ENCODE measurements at regions not wholly inside any gene's neighbourhood (a gene's known extent, or its start where the extent isn't known, plus 50 kb on each side); places are given as distances from the start of the nearest gene placed in this dataset.

DNA sequence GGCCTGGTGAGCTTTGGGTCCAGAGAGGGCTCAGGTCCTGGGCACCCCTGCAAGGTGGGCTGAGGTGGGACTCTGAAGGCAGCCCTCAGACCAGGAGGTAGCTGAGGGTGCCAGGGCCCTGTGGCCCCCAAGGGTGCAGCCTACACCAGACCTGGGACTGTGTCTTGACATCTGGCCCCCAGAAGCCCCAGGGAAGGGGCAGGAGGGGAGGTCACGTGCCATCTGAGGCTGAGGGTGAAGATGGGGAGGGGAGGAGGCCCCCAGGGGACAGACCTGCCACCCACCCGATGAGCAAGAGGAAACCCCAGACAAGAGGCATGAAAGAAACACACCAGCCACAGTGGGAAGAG lies 520.2 kb downstream of the BRD1 start:
- peak; percentile 36 for DNase-seq (ENCODE audit: low spot score)
- H3K36me3 ChIP-seq: no peaks in the 10 kb centered on the region
- TF ChIP-seq, protein P1, sequence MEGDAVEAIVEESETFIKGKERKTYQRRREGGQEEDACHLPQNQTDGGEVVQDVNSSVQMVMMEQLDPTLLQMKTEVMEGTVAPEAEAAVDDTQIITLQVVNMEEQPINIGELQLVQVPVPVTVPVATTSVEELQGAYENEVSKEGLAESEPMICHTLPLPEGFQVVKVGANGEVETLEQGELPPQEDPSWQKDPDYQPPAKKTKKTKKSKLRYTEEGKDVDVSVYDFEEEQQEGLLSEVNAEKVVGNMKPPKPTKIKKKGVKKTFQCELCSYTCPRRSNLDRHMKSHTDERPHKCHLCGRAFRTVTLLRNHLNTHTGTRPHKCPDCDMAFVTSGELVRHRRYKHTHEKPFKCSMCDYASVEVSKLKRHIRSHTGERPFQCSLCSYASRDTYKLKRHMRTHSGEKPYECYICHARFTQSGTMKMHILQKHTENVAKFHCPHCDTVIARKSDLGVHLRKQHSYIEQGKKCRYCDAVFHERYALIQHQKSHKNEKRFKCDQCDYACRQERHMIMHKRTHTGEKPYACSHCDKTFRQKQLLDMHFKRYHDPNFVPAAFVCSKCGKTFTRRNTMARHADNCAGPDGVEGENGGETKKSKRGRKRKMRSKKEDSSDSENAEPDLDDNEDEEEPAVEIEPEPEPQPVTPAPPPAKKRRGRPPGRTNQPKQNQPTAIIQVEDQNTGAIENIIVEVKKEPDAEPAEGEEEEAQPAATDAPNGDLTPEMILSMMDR (IDR thresholded peaks at IDR 0.05): no peak
- H3K27me3 ChIP-seq: peaks cover 0 to 9% of the 10 kb centered on the region in 2 donors
- H3K4me3 ChIP-seq: no peak overlapping the region
- no peaks in the 10 kb centered on the region for H3K4me1 ChIP-seq
- H3K9me3 ChIP-seq: no peaks in the 10 kb centered on the region
- H3K27ac ChIP-seq: no peak overlapping the region

DNA sequence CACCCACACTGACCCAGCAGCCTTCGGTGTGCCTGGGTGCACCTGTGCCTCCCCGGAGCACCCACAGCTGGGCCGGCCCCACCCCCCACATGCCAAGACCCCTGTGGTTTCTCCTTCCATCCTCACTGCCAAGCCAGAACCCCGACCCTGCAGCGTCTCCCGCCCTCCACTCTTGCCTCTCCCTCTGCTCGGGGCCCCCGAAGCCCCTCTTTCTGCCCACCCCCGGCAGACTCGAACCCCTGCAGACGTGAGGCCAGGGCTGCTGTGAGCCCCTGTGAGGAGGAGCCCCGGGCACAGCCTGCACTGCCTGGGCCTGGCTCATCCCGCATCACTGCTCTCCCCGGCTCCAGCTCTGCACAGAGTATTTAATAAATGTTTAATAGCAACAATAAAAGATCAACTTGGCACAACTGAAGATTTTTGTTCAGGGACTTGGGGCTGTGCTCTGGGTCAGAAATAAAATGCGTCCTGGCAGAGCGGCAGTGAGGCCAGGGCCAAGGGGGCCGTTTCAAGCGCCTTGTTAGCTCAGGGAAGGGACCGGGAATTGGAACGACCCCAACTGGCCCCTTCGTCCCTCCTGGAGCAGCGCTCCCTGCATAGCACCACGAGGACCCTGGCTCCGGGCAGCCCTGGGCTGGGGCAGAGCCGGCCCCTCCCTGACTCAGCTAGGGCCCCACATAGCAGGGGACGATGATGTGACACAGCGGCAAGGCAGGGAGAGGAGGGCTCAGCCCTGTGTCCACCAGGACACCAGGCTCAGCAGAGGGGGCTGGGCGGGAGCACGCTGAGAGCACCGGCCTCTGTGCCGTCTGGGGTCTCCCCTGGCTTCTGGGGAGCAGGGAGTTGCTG lies 520.8 kb downstream of the BRD1 start:
- H3K4me1 ChIP-seq: no peaks in the 10 kb centered on the region
- DNase-seq (ENCODE audit: low spot score): peak; percentile 43
- no peaks in the 10 kb centered on the region for H3K9me3 ChIP-seq
- no peak overlapping the region for H3K4me3 ChIP-seq
- peaks cover 0 to 9% of the 10 kb centered on the region in 2 donors for H3K27me3 ChIP-seq
- H3K36me3 ChIP-seq: no peaks in the 10 kb centered on the region
- no peak overlapping the region for H3K27ac ChIP-seq
- TF ChIP-seq, protein P1 (IDR thresholded peaks at IDR 0.05): no peak

DNA sequence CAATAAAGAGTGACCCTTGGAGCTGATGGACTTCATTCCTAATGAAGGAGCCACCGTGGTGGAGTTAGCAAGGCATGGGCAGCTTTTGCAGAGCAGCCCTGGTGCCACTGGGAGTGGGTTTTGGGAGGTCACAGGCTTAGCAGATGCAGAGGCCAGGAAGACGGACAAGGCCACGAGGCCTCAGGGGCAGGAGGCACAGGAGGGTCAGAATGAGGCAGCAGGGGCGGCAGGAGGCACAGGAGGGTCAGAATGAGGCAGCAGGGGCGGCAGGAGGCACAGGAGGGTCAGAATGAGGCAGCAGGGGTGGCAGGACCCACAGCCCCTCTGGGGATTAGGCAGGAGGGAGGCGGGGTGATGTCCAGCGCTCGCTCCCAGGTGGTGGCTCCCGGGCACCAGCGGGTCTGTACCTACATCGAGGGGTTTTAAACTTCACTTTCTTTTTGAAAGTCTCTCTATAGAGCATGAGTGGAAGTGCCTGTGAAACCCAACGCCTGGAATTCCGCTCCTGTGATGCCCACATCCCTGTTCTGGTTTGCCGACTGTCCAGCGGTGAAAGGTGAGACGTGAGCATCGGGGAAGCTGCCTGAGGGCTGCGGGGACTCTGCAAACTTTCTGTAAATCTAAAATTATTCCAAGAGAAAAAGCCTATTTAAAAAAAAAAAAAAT lies 521.6 kb downstream of the BRD1 start:
- Histone ChIP-seq H3K9me3 (no peaks in the 10 kb centered on the region), H3K27ac (no peak overlapping the region), H3K4me1 (no peaks in the 10 kb centered on the region), H3K36me3 (no peaks in the 10 kb centered on the region), H3K4me3 (no peak overlapping the region), H3K27me3 (peaks cover 0 to 9% of the 10 kb centered on the region in 2 donors)
- peak; percentile 28 for DNase-seq (ENCODE audit: low spot score)
- TF ChIP-seq, protein P1 (IDR thresholded peaks at IDR 0.05): no peak

DNA sequence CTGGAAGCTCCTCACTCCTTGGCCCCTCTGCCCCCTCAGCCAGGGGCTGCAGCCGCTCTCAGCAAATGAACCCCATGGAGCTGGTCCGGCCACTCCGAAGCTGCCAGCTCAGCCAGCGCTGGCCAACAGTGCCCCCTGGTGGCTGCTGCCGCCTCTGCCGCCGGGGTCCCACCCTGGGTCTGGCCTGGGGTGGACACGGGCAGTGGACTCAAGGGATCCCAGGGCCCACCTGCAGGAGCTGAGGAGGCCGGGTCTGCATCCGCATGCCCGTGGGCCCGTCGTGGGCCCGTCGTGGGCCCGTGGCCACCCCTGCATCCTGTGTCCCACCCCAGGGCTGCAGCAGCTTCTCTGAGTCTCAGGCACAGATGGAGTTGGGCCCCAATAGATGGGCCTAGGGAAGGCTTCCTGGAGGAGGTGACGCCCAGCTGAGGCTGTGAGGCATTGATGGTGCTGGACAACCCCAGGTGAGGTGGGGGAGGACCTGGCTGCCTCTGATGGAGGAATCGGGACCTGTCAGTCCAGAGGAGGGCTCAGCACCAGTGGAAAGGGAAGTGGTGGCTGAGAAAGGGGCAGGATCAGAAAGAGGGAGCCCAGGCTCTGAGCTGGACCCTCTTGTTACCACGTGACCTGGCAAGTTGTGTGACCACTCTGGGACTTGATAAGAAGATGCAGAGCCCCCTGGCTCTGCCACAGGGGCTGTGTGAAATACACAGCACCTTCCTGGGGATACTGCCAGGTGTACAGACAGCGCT lies 522.3 kb downstream of the BRD1 start:
- H3K4me1 ChIP-seq: no peaks in the 10 kb centered on the region
- no peak overlapping the region for H3K27ac ChIP-seq
- peak overlapping the region in 1 of 2 donors; percentile 6 for H3K4me3 ChIP-seq
- peaks cover 0 to 9% of the 10 kb centered on the region in 2 donors for H3K27me3 ChIP-seq
- TF ChIP-seq, protein P1 (IDR thresholded peaks at IDR 0.05): peak; percentile 83 to 96
- H3K36me3 ChIP-seq: no peaks in the 10 kb centered on the region
- H3K9me3 ChIP-seq: no peaks in the 10 kb centered on the region
- DNase-seq (ENCODE audit: low spot score): peak; percentile 60

DNA sequence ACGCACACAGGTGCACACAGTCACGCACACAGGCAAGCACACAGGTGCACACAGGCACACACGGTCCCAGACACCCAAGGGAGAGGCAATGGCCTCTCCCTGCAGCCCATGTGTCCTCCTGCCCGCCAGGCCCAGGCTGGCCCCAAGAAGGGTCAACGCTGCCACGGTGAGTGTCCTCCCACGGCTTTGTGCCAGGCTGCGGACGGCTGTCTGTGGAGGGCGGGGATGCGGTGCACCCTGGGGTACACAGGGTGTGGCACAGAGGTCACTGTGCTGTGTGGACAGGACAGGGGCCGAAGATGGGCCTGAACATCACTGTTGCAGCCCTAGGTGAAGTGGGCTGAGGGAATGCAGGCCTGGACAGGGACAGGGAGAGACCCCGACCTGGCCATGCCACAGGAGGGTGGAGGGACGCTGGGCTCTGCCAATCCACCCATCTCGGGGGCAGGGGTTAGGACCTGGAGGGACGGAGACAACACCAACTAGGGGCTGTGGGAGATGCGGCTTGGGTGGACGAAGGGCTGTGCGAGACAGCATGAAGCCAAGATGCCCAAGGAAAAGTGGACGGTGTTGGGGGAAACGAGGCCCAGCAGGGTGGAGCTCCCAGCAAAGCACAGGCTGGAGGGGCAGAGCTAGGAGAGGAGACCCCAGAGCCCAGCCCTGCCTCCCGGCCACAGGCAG lies 523.8 kb downstream of the BRD1 start:
- Histone ChIP-seq H3K36me3 (no peaks in the 10 kb centered on the region), H3K27ac (no peak overlapping the region), H3K27me3 (peaks cover 0 to 9% of the 10 kb centered on the region in 2 donors), H3K9me3 (no peaks in the 10 kb centered on the region), H3K4me1 (no peaks in the 10 kb centered on the region), H3K4me3 (no peak overlapping the region)
- TF ChIP-seq, protein P1 (IDR thresholded peaks at IDR 0.05): no peak
- DNase-seq (ENCODE audit: low spot score): peak; percentile 4

Measured in right atrium auricular region (tissue), 2 donors.